ENCODE measurements at regions not wholly inside any gene's neighbourhood (a gene's known extent, or its start where the extent isn't known, plus 50 kb on each side); places are given as distances from the start of the nearest gene placed in this dataset.

GRCh38 chr5:155943516-155944407, 383.2 kb upstream of the SGCD start (continued):
- TF ChIP-seq, protein P1, sequence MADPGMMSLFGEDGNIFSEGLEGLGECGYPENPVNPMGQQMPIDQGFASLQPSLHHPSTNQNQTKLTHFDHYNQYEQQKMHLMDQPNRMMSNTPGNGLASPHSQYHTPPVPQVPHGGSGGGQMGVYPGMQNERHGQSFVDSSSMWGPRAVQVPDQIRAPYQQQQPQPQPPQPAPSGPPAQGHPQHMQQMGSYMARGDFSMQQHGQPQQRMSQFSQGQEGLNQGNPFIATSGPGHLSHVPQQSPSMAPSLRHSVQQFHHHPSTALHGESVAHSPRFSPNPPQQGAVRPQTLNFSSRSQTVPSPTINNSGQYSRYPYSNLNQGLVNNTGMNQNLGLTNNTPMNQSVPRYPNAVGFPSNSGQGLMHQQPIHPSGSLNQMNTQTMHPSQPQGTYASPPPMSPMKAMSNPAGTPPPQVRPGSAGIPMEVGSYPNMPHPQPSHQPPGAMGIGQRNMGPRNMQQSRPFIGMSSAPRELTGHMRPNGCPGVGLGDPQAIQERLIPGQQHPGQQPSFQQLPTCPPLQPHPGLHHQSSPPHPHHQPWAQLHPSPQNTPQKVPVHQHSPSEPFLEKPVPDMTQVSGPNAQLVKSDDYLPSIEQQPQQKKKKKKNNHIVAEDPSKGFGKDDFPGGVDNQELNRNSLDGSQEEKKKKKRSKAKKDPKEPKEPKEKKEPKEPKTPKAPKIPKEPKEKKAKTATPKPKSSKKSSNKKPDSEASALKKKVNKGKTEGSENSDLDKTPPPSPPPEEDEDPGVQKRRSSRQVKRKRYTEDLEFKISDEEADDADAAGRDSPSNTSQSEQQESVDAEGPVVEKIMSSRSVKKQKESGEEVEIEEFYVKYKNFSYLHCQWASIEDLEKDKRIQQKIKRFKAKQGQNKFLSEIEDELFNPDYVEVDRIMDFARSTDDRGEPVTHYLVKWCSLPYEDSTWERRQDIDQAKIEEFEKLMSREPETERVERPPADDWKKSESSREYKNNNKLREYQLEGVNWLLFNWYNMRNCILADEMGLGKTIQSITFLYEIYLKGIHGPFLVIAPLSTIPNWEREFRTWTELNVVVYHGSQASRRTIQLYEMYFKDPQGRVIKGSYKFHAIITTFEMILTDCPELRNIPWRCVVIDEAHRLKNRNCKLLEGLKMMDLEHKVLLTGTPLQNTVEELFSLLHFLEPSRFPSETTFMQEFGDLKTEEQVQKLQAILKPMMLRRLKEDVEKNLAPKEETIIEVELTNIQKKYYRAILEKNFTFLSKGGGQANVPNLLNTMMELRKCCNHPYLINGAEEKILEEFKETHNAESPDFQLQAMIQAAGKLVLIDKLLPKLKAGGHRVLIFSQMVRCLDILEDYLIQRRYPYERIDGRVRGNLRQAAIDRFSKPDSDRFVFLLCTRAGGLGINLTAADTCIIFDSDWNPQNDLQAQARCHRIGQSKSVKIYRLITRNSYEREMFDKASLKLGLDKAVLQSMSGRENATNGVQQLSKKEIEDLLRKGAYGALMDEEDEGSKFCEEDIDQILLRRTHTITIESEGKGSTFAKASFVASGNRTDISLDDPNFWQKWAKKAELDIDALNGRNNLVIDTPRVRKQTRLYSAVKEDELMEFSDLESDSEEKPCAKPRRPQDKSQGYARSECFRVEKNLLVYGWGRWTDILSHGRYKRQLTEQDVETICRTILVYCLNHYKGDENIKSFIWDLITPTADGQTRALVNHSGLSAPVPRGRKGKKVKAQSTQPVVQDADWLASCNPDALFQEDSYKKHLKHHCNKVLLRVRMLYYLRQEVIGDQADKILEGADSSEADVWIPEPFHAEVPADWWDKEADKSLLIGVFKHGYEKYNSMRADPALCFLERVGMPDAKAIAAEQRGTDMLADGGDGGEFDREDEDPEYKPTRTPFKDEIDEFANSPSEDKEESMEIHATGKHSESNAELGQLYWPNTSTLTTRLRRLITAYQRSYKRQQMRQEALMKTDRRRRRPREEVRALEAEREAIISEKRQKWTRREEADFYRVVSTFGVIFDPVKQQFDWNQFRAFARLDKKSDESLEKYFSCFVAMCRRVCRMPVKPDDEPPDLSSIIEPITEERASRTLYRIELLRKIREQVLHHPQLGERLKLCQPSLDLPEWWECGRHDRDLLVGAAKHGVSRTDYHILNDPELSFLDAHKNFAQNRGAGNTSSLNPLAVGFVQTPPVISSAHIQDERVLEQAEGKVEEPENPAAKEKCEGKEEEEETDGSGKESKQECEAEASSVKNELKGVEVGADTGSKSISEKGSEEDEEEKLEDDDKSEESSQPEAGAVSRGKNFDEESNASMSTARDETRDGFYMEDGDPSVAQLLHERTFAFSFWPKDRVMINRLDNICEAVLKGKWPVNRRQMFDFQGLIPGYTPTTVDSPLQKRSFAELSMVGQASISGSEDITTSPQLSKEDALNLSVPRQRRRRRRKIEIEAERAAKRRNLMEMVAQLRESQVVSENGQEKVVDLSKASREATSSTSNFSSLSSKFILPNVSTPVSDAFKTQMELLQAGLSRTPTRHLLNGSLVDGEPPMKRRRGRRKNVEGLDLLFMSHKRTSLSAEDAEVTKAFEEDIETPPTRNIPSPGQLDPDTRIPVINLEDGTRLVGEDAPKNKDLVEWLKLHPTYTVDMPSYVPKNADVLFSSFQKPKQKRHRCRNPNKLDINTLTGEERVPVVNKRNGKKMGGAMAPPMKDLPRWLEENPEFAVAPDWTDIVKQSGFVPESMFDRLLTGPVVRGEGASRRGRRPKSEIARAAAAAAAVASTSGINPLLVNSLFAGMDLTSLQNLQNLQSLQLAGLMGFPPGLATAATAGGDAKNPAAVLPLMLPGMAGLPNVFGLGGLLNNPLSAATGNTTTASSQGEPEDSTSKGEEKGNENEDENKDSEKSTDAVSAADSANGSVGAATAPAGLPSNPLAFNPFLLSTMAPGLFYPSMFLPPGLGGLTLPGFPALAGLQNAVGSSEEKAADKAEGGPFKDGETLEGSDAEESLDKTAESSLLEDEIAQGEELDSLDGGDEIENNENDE (IDR thresholded peaks at IDR 0.05; ENCODE audit: insufficient replicate concordance, low read length) = no peak
- TF ChIP-seq MAX (IDR thresholded peaks at IDR 0.05) = 0 out of 2 replicates have a peak, but pooled peaks have one; percentile 9
- no peak for TF ChIP-seq KDM1A (IDR thresholded peaks at IDR 0.05; ENCODE audit: borderline replicate concordance, low read length)
- no peak for TF ChIP-seq CHD2 (IDR thresholded peaks at IDR 0.05; ENCODE audit: low read length)
- TF ChIP-seq, protein P2, sequence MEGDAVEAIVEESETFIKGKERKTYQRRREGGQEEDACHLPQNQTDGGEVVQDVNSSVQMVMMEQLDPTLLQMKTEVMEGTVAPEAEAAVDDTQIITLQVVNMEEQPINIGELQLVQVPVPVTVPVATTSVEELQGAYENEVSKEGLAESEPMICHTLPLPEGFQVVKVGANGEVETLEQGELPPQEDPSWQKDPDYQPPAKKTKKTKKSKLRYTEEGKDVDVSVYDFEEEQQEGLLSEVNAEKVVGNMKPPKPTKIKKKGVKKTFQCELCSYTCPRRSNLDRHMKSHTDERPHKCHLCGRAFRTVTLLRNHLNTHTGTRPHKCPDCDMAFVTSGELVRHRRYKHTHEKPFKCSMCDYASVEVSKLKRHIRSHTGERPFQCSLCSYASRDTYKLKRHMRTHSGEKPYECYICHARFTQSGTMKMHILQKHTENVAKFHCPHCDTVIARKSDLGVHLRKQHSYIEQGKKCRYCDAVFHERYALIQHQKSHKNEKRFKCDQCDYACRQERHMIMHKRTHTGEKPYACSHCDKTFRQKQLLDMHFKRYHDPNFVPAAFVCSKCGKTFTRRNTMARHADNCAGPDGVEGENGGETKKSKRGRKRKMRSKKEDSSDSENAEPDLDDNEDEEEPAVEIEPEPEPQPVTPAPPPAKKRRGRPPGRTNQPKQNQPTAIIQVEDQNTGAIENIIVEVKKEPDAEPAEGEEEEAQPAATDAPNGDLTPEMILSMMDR (IDR thresholded peaks at IDR 0.05; ENCODE audit: control extremely low read depth in 1 of 3, insufficient read depth in 1 of 3, low read depth in 1 of 3, low read length in 3 of 3) = peak; percentile 80 to 93 (median 84)
- TF ChIP-seq TEAD4 (IDR thresholded peaks at IDR 0.05; ENCODE audit: low read depth, low read length) = 0 out of 2 replicates have a peak, but pooled peaks have one; percentile 28
- TF ChIP-seq TBP (IDR thresholded peaks at IDR 0.05; ENCODE audit: low read depth, low read length) = no peak

Measured in H1 (cell line).